ENCODE measurements at regions not wholly inside any gene's neighbourhood (a gene's known extent, or its start where the extent isn't known, plus 50 kb on each side); places are given as distances from the start of the nearest gene placed in this dataset.

DNA sequence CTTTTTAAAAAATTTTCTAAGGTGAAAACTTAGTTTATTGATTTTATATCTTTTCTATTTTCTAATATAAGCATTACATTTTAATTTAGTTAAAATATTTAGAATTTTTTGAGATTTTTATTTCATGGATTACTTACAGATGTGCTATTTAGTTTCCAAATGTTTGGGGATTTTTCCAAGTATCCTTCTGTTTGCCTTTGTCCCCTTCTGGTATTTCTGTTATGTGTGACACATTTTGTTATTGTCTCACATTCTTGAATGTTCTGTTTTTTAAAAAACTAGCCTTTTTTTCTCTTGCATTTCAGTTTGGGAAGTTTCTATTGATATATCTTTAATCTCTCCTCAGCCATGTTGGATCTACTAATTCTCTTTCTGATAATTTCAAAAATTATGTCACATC is 234.9 kb downstream of the FAM170A start:
- Mint-ChIP-seq H3K36me3 (ENCODE audit: low read depth) (no peaks in the 10 kb centered on the region), H3K4me3 (no peak overlapping the region), H3K4me1 (ENCODE audit: low read depth) (no peaks in the 10 kb centered on the region), H3K9me3 (peaks cover 3% of the 10 kb centered on the region), H3K27ac (no peak overlapping the region), H3K27me3 (no peaks in the 10 kb centered on the region)
- ChIA-PET CTCF (no interaction called here), POLR2A (no interaction called here)
- Histone ChIP-seq H3K4me3 (ENCODE audit: low read length) (no peak overlapping the region), H3K27ac (ENCODE audit: low read depth in 1 of 2, low read length in 2 of 2) (no peak overlapping the region), H3K9me3 (ENCODE audit: control insufficient read depth in 1 of 2, insufficient read depth in 1 of 2, low read length in 2 of 2) (no peaks in the 10 kb centered on the region), H3K4me1 (ENCODE audit: insufficient read depth, low read length) (no peaks in the 10 kb centered on the region), H3K36me3 (ENCODE audit: insufficient read depth, low read length) (no peaks in the 10 kb centered on the region), H3K27me3 (ENCODE audit: control insufficient read depth in 1 of 2, insufficient read depth in 2 of 2, low read length in 2 of 2) (no peaks in the 10 kb centered on the region)
- intact Hi-C loops (cut with DNase I, micrococcal nuclease) = no loop called here
- ATAC-seq (ENCODE audit: poor library complexity) (no peak), DNase-seq (no peak)
- TF ChIP-seq, protein P1, sequence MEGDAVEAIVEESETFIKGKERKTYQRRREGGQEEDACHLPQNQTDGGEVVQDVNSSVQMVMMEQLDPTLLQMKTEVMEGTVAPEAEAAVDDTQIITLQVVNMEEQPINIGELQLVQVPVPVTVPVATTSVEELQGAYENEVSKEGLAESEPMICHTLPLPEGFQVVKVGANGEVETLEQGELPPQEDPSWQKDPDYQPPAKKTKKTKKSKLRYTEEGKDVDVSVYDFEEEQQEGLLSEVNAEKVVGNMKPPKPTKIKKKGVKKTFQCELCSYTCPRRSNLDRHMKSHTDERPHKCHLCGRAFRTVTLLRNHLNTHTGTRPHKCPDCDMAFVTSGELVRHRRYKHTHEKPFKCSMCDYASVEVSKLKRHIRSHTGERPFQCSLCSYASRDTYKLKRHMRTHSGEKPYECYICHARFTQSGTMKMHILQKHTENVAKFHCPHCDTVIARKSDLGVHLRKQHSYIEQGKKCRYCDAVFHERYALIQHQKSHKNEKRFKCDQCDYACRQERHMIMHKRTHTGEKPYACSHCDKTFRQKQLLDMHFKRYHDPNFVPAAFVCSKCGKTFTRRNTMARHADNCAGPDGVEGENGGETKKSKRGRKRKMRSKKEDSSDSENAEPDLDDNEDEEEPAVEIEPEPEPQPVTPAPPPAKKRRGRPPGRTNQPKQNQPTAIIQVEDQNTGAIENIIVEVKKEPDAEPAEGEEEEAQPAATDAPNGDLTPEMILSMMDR (IDR thresholded peaks at IDR 0.05) = no peak

DNA sequence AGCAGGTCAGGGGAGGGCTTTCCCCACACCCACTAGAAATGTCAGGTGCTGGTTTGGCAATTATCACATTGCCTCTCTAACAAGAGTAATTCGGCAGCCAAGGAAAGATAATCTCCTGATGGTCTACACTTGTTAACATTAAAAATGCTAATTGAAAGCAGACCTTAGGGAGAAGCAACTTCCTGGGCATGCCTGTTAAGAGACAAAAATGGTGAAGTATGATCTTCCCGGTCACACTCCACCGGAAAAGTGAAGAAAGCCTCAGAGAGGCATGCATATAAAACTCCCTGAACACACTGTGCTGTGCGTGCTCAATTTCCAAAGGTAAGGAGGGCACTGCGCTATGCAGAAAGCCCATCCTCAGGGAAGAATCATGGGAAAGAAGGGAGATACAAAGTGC is 244.3 kb downstream of the FAM170A start:
- no peak overlapping the region for H3K27ac Mint-ChIP-seq
- no peaks in the 10 kb centered on the region for H3K36me3 Mint-ChIP-seq (ENCODE audit: low read depth)
- ATAC-seq (ENCODE audit: poor library complexity) (no peak), DNase-seq (no peak)
- no peak overlapping the region for H3K27ac ChIP-seq (ENCODE audit: low read depth in 1 of 2, low read length in 2 of 2)
- ChIA-PET CTCF (no interaction called here), POLR2A (no interaction called here)
- TF ChIP-seq, protein P1 (IDR thresholded peaks at IDR 0.05) = no peak
- H3K9me3 ChIP-seq (ENCODE audit: control insufficient read depth in 1 of 2, insufficient read depth in 1 of 2, low read length in 2 of 2) = no peaks in the 10 kb centered on the region
- no peaks in the 10 kb centered on the region for H3K9me3 Mint-ChIP-seq
- no peak overlapping the region for H3K4me3 Mint-ChIP-seq
- H3K27me3 ChIP-seq (ENCODE audit: control insufficient read depth in 1 of 2, insufficient read depth in 2 of 2, low read length in 2 of 2) = no peaks in the 10 kb centered on the region
- H3K4me1 Mint-ChIP-seq (ENCODE audit: low read depth) = no peaks in the 10 kb centered on the region
- no peaks in the 10 kb centered on the region for H3K27me3 Mint-ChIP-seq
- no peaks in the 10 kb centered on the region for H3K36me3 ChIP-seq (ENCODE audit: insufficient read depth, low read length)
- H3K4me3 ChIP-seq (ENCODE audit: low read length) = no peak overlapping the region
- H3K4me1 ChIP-seq (ENCODE audit: insufficient read depth, low read length) = no peaks in the 10 kb centered on the region
- intact Hi-C loops (cut with DNase I, micrococcal nuclease) = no loop called here

DNA sequence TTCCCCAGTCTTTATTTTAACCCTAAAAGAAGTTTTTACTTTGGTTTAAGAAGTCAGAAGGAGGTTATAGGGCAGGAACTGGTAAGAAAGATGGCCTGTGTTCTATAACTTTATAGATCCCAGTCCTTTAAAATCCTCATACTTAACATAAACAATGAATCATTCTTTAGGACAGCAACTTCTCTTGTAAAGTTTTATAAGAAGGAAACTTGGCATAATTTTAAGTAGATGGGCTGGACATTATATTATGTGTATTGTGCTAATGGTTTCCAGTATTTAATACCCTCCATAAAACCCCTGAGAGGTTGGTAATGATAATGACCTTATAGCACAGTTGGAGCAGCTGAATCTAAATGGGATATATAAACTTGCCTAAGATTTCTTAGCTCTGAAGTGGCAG is 247.2 kb downstream of the FAM170A start:
- H3K27me3 ChIP-seq (ENCODE audit: control insufficient read depth in 1 of 2, insufficient read depth in 2 of 2, low read length in 2 of 2) = no peaks in the 10 kb centered on the region
- Mint-ChIP-seq H3K4me3 (no peak overlapping the region), H3K27ac (no peak overlapping the region), H3K36me3 (ENCODE audit: low read depth) (no peaks in the 10 kb centered on the region), H3K4me1 (ENCODE audit: low read depth) (no peaks in the 10 kb centered on the region), H3K27me3 (no peaks in the 10 kb centered on the region), H3K9me3 (no peaks in the 10 kb centered on the region)
- no peaks in the 10 kb centered on the region for H3K4me1 ChIP-seq (ENCODE audit: insufficient read depth, low read length)
- no peak overlapping the region for H3K4me3 ChIP-seq (ENCODE audit: low read length)
- intact Hi-C loops (cut with DNase I, micrococcal nuclease) = no loop called here
- TF ChIP-seq, protein P1 (IDR thresholded peaks at IDR 0.05) = no peak
- CTCF ChIA-PET = no interaction called here
- ATAC-seq (ENCODE audit: poor library complexity) (no peak), DNase-seq (no peak)
- POLR2A ChIA-PET = no interaction called here
- H3K27ac ChIP-seq (ENCODE audit: low read depth in 1 of 2, low read length in 2 of 2) = no peak overlapping the region
- no peaks in the 10 kb centered on the region for H3K9me3 ChIP-seq (ENCODE audit: control insufficient read depth in 1 of 2, insufficient read depth in 1 of 2, low read length in 2 of 2)
- H3K36me3 ChIP-seq (ENCODE audit: insufficient read depth, low read length) = no peaks in the 10 kb centered on the region

Measured in CD4-positive, alpha-beta T cell (primary cell).